ENCODE measurements at regions not wholly inside any gene's neighbourhood (a gene's known extent, or its start where the extent isn't known, plus 50 kb on each side); places are given as distances from the start of the nearest gene placed in this dataset.
A peak's percentile ranks its signal among the peaks of the same experiment; 100 is the strongest.

- no peak for DNase-seq
Observed at GRCh38 chr9:11966786-11967185, 726.4 kb upstream of the TYRP1 start.

- DNase-seq: no peak
Observed at GRCh38 chr9:11968631-11969030, 724.6 kb upstream of the TYRP1 start.

GRCh38 chr9:11973011-11973410, 720.2 kb upstream of the TYRP1 start:
- no peak for DNase-seq

GRCh38 chr9:11973511-11973910, 719.7 kb upstream of the TYRP1 start:
- no peak for DNase-seq

- DNase-seq: no peak
Observed at GRCh38 chr9:11992866-11993265, 700.3 kb upstream of the TYRP1 start.

- DNase-seq: no peak
Observed at GRCh38 chr9:12014488-12014887, 678.7 kb upstream of the TYRP1 start.

GRCh38 chr9:12054235-12054634, 639.0 kb upstream of the TYRP1 start:
- DNase-seq: peak; percentile 58

GRCh38 chr9:12056874-12057273, 636.3 kb upstream of the TYRP1 start:
- no peak for DNase-seq

- no peak for DNase-seq
Observed at GRCh38 chr9:12060067-12060466, 633.1 kb upstream of the TYRP1 start.

- no peak for DNase-seq
Observed at GRCh38 chr9:12060811-12061210, 632.4 kb upstream of the TYRP1 start.

GRCh38 chr9:12065050-12065449, 628.1 kb upstream of the TYRP1 start:
- DNase-seq: no peak

- DNase-seq: no peak
Observed at GRCh38 chr9:12065686-12066085, 627.5 kb upstream of the TYRP1 start.

- no peak for DNase-seq
Observed at GRCh38 chr9:12066455-12067035, 626.6 kb upstream of the TYRP1 start.

GRCh38 chr9:12069366-12069765, 623.8 kb upstream of the TYRP1 start:
- no peak for DNase-seq

GRCh38 chr9:12085399-12085798, 607.8 kb upstream of the TYRP1 start:
- DNase-seq: no peak

GRCh38 chr9:12091865-12092527, 601.2 kb upstream of the TYRP1 start:
- peak; percentile 94 for DNase-seq

- DNase-seq: no peak
Observed at GRCh38 chr9:12094046-12094445, 599.1 kb upstream of the TYRP1 start.

GRCh38 chr9:12095931-12096330, 597.3 kb upstream of the TYRP1 start:
- no peak for DNase-seq

- no peak for DNase-seq
Observed at GRCh38 chr9:12133416-12133815, 559.8 kb upstream of the TYRP1 start.

- DNase-seq: no peak
Observed at GRCh38 chr9:12141422-12141821, 551.8 kb upstream of the TYRP1 start.

- DNase-seq: no peak
Observed at GRCh38 chr9:12155401-12156134, 537.6 kb upstream of the TYRP1 start.

GRCh38 chr9:12162181-12162815, 530.9 kb upstream of the TYRP1 start:
- DNase-seq: no peak

- no peak for DNase-seq
Observed at GRCh38 chr9:12163723-12164458, 529.3 kb upstream of the TYRP1 start.
